GM19467 (cell line): ENCODE measurements at regions not wholly inside any gene's neighbourhood (a gene's known extent, or its start where the extent isn't known, plus 50 kb on each side); places are given as distances from the start of the nearest gene placed in this dataset.

Experiments used
- ATAC-seq: cut with Tn5 transposase; IDR thresholded peaks from one replicate; pipeline ENCODE4 v1.9.1; 2021; ENCODE audit warnings: mild to moderate bottlenecking, moderate library complexity; ENCODE audit not compliant: unreplicated experiment

DNA sequence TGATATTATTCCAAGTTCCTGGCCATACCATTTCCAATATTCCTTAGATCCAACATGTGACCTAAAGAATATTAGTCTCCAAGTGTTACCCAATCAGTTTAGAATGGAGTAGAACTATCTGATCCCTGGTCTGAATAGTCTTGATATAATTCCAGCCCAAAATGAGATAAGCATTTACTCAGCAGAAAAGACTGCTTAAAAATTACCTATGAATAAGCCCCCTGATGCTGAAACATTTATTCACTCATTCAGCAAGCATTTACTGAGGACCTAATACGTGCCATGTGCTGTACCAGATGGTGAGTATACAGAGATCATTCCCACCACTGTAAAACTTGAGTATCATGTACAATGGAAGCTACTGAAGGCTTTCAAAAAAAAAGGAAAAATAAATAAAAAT is 157.0 kb downstream of the FAM114A2 start:
- ATAC-seq, result no peak

DNA sequence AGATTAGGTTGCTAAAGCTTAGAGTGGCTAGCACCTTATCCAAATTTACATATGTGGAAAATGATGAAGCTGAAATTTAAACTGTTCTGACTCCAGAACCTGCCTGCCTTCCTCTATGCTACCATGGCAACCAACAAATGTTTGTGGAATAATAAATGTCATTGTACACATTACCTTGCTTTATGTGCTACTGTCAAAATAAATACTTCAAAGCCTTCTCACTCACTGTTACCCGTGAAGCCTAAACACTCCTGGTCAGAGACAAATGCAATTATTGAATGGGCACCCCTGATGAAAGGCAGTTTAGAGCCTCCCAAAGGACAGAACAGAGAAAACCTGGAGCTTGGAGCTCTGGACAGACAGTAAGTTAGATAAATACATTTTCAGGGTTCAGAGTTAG is 158.6 kb downstream of the FAM114A2 start:
- no peak for ATAC-seq

DNA sequence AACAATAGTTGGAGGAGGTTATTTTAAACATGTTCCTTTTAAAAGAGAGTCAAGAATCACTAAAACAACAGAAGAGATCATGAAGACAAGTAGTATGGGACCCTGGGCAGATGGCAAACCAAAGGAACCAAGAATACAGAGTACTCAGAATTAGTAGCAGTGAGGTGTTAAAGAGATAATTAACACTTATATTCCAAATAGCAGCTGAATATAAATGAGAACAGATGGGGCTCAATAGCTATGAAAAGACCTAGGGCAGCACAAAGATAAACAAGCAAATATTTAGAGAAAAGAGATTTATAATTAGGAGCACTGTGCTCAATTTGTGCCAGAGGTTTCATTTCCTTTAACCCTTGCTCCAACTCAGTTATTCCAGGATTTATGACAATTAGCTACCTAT is 159.1 kb downstream of the FAM114A2 start:
- no peak for ATAC-seq

DNA sequence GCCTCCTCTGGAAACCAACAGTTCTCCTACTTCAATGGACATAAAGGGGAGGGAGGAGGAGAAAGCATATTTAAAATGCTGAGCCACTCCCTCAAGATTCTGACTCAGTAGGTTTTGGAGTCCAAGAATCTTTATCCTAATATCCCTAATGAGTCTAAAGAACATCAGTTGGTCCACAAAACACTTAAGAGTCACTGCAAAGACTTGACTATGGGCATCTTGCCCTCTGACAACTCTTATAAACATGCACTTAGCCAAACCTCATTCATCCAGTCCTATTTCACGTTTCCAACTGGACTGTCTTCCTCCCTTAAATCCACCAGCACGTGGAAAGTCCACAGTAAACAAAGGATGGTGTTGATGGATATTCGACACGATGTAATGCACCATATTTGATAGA is 172.5 kb downstream of the FAM114A2 start:
- ATAC-seq, result no peak

DNA sequence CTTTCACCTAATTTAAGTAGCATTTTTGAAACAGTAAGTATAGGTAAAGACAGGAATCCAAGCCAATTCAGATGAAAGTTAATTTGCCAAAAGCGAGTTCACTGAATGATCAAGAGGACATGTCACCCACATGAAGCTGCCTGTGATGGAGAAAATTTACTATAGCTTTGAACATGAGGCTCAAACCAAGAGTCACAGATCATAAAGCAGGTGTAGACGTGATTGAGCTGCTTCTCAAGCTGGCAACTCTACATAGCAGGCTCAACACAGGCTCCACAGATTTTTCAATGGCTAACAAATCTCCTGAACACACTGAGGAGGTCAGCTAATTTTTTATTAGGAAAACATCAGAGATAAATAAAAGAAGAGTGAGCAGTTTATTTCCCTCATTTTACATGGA is 173.7 kb downstream of the FAM114A2 start:
- no peak for ATAC-seq

DNA sequence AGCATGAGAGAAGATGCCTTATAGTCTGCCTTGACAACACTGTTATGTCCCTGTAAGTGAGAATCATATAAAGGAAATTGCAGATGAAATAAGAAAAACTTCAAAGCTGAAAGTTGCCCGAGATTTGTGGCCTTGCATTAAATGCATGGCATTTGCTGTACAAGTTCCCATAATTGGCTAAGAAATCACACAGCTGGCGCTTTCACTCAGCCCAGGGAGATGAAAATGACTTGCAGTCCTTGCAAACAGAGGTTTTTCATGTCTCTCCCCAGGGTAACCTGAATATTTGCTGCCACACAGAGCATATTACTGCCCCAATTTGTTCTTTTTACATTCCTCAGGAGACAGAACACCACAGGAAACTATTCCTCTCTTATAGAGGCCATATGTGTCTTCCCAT is 174.8 kb downstream of the FAM114A2 start:
- ATAC-seq, result no peak
